ENCODE measurements at regions not wholly inside any gene's neighbourhood (a gene's known extent, or its start where the extent isn't known, plus 50 kb on each side); places are given as distances from the start of the nearest gene placed in this dataset.

- Histone ChIP-seq H3K36me3 (replicated peaks in 1 of 2; ENCODE audit: control insufficient read depth in 1 of 2, insufficient read depth in 2 of 2, low read length in 2 of 2) (no peaks in the 10 kb centered on the region), H4K20me1 (ENCODE audit: insufficient read depth, low read length) (no peaks in the 10 kb centered on the region), H3K79me2 (ENCODE audit: insufficient read depth, low read length) (no peaks in the 10 kb centered on the region), H3K27me3 (ENCODE audit: control insufficient read depth in 2 of 2, insufficient read depth in 2 of 2, low read length in 2 of 2) (no peaks in the 10 kb centered on the region), H3K9ac (ENCODE audit: insufficient read depth, low read length, poor library complexity, severe bottlenecking) (no peak overlapping the region), H3K9me3 (replicated peaks in 1 of 2; ENCODE audit: control insufficient read depth in 1 of 2, insufficient read depth in 1 of 2, low read length in 2 of 2) (no peaks in the 10 kb centered on the region), H3K4me1 (ENCODE audit: control insufficient read depth in 1 of 2, insufficient read depth in 2 of 2, low read length in 2 of 2) (peaks cover 37 to 52% of the 10 kb centered on the region in 2 donors), H3K27ac (ENCODE audit: low read depth in 1 of 2, low read length in 2 of 2) (peak overlapping the region; percentile 9 to 51), H3K4me2 (replicated peaks; ENCODE audit: extremely low read depth, low read length, poor library complexity, severe bottlenecking) (no peak overlapping the region), H3K4me3 (replicated peaks in 1 of 3; ENCODE audit: low read depth in 2 of 3, low read length in 3 of 3) (no peak overlapping the region), H2AFZ (ENCODE audit: insufficient read depth, low read depth, low read length, poor library complexity, severe bottlenecking) (no peak overlapping the region)
- TF ChIP-seq, protein P1, sequence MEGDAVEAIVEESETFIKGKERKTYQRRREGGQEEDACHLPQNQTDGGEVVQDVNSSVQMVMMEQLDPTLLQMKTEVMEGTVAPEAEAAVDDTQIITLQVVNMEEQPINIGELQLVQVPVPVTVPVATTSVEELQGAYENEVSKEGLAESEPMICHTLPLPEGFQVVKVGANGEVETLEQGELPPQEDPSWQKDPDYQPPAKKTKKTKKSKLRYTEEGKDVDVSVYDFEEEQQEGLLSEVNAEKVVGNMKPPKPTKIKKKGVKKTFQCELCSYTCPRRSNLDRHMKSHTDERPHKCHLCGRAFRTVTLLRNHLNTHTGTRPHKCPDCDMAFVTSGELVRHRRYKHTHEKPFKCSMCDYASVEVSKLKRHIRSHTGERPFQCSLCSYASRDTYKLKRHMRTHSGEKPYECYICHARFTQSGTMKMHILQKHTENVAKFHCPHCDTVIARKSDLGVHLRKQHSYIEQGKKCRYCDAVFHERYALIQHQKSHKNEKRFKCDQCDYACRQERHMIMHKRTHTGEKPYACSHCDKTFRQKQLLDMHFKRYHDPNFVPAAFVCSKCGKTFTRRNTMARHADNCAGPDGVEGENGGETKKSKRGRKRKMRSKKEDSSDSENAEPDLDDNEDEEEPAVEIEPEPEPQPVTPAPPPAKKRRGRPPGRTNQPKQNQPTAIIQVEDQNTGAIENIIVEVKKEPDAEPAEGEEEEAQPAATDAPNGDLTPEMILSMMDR (IDR thresholded peaks at IDR 0.05), result no peak
- Mint-ChIP-seq H3K27me3 (ENCODE audit: low read depth in 3 of 3) (peaks cover 0 to 6% (median 3%) of the 10 kb centered on the region in 3 donors), H3K9me3 (no peaks in the 10 kb centered on the region), H3K27ac (peak overlapping the region; percentile 59 to 87 (median 82)), H3K4me3 (peak overlapping the region in 1 of 2 donors; percentile 59), H3K36me3 (peaks cover 6 to 7% of the 10 kb centered on the region in 2 donors), H3K4me1 (peaks cover 44% of the 10 kb centered on the region)
- DNase-seq, result peak; percentile 80 to 95 (median 85)
- 64% methylated on average over 6 of the region's 9 CpGs for WGBS (ENCODE audit: insufficient coverage)
- intact Hi-C loops (cut with micrococcal nuclease), result loop anchor here in 1 of 2 donors (2.0 kb wide), 1 partner anchor 25 kb away; no protein-coding TSS in a partner anchor
These were observed 102.9 kb upstream of the FAM20C start for GRCh38 chr7:89232-90019.

DNA sequence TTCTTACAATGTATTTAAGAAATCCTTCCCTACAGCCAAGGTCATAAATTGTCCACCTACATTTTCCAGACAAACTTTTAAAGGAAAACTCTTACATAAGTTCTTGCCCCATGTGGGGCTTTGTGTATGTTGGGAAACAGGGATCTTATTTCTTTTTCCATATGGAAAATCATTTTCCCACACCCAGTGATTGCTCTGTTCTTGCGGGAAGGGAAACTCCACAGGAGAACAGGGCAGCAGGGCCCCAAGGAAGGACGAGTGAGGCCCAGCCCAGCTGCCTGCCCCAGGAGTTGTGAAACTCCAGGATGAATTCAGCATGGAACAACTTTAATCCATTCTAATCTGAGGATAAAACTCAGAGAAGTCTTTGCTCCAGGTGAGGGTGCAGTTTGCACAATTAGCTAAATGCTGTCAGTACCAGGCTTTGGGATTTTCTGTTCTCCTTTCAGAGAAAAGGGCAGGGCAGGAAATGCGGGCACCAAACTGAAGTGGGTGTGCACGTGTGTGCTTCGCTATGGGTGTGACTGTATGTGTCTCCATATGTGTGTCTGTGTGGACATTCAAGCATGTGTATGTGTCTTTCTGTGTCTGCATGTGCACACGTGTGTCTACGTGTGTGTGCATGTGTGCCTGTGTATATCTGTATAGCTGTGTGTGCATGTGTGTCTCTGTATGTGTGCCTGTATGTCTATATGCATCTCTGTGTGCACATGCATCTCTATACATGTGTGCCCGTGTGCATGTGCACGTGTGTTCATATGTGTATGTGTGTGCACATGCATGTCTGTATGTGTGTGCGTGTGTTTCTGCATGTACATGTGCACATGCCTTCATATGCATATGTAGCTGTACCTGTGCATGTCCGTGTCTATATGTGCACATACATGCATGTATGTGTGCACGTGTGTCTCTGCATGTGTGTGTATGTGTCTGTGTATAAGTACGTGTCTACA, 102.0 kb upstream of the FAM20C start:
- H3K9me3 Mint-ChIP-seq, result no peaks in the 10 kb centered on the region
- peak overlapping the region; percentile 31 to 52 for H3K4me3 Mint-ChIP-seq
- Histone ChIP-seq H3K4me3 (replicated peaks in 1 of 3; ENCODE audit: low read depth in 2 of 3, low read length in 3 of 3) (peak overlapping the region in 1 of 3 experiments; percentile 13), H3K27ac (ENCODE audit: low read depth in 1 of 2, low read length in 2 of 2) (peak overlapping the region in 1 of 2 donors; percentile 51), H3K27me3 (ENCODE audit: control insufficient read depth in 2 of 2, insufficient read depth in 2 of 2, low read length in 2 of 2) (no peaks in the 10 kb centered on the region), H3K36me3 (replicated peaks in 1 of 2; ENCODE audit: control insufficient read depth in 1 of 2, insufficient read depth in 2 of 2, low read length in 2 of 2) (no peaks in the 10 kb centered on the region), H4K20me1 (ENCODE audit: insufficient read depth, low read length) (no peaks in the 10 kb centered on the region), H2AFZ (ENCODE audit: insufficient read depth, low read depth, low read length, poor library complexity, severe bottlenecking) (no peak overlapping the region), H3K79me2 (ENCODE audit: insufficient read depth, low read length) (no peaks in the 10 kb centered on the region), H3K4me2 (replicated peaks; ENCODE audit: extremely low read depth, low read length, poor library complexity, severe bottlenecking) (peak overlapping the region; percentile 25), H3K9me3 (replicated peaks in 1 of 2; ENCODE audit: control insufficient read depth in 1 of 2, insufficient read depth in 1 of 2, low read length in 2 of 2) (no peaks in the 10 kb centered on the region), H3K4me1 (ENCODE audit: control insufficient read depth in 1 of 2, insufficient read depth in 2 of 2, low read length in 2 of 2) (peaks cover 37 to 52% of the 10 kb centered on the region in 2 donors), H3K9ac (ENCODE audit: insufficient read depth, low read length, poor library complexity, severe bottlenecking) (no peak overlapping the region)
- peaks cover 0 to 6% (median 2%) of the 10 kb centered on the region in 3 donors for H3K27me3 Mint-ChIP-seq (ENCODE audit: low read depth in 3 of 3)
- intact Hi-C loops (cut with micrococcal nuclease), result no loop called here
- peaks cover 50% of the 10 kb centered on the region for H3K4me1 Mint-ChIP-seq
- DNase-seq, result peak; percentile 45 to 55 (median 54)
- H3K27ac Mint-ChIP-seq, result peak overlapping the region; percentile 47 to 87 (median 80)
- peaks cover 6 to 7% of the 10 kb centered on the region in 2 donors for H3K36me3 Mint-ChIP-seq
- 66% methylated on average over 11 of the region's 13 CpGs for WGBS (ENCODE audit: insufficient coverage)
- TF ChIP-seq, protein P1 (IDR thresholded peaks at IDR 0.05), result no peak

Data from CD14-positive monocyte (primary cell).